HG03064 (cell line): ENCODE measurements at regions not wholly inside any gene's neighbourhood (a gene's known extent, or its start where the extent isn't known, plus 50 kb on each side); places are given as distances from the start of the nearest gene placed in this dataset.

ENCODE experiments used
- ATAC-seq: cut with Tn5 transposase; IDR thresholded peaks from one replicate; pipeline ENCODE4 v1.9.1; 2021; ENCODE audit warnings: low read depth; ENCODE audit not compliant: unreplicated experiment

DNA sequence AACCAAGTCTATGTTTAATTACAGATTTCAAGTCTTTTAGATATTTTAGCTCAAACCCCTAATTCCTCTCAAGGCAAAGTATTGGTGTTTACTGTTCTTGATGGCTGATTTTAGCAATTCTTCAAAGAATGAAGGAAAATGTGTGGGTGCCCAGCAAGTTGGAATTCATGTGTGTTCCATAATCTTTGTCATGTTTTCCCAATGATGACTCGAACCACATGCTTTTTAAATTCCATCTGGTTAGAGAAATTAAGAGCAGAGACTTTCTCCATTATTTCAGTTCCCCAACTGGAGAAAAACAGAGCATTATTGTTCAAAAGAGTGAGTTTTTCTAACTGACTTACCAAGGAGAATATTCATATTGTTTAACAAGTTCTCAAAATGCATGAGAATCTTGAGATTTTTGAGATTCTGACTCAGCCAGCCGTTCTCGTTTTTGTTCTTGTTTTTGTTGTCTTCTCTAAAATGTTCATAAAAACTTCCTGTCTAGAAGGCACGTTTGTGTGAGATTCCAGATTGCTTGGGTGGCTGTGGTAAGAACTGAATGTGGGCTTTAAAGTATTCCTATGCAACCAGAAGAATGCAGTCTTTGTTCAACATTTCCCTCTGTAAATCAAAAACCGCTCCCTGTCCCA, 404.7 kb downstream of the IRS2 start:
- no peak for ATAC-seq

DNA sequence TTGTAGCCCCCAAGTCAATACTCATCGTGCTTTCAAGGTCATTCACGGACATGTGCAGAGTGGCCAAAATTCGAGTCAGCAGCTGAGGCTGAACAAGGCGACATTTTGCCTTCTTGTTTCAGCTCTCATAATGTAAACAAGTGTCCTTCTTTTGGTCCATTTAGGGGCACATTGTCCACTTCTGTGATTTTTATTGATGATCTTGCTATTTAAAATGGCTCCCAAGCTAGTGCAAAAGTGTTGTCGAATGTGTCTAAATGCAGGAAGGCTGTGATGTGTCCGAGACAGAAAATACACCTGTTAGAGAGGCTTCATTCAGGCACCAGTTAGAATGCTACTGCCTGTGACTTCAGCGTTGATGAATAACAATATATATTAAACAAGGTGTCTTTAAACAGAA, 405.9 kb downstream of the IRS2 start:
- ATAC-seq = no peak

DNA sequence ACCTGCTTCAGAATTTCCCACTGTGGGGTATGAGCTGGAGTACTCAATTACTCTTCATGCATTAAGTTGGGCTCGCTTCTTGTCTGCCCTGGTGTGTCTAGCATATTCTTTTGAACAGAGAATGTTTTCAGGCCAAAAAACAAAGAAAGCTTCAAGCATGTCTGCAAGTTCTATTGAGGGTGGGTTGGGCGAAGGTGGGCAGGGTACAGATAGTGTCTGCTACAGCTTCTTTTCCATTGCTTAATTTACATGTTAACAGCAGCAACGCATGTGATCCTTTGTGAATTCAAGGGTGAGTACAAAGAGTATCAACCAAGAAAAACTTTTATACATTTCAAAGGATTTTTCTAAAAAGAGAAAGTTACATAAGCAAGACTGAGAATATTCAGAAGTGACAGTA, 406.5 kb downstream of the IRS2 start:
- ATAC-seq = no peak

DNA sequence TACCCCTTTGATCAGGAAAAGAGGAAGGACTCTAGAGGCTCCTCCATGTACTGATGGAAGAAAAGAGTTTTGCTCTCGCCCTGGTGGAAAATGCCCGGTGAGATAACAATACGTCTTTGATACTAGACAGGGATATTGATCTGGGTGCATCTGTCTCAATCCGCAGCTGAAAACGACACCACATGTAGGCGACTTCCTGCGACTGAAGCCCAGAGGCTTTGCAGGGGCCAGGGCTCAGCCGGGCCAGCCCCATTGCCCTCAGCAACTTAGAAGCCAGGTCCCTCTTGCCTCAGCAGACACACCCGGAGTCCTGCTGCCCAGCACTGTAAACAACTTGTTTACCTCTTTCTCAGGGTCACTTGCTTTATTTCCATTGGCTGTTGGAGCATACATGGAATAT, 409.4 kb downstream of the IRS2 start:
- no peak for ATAC-seq

DNA sequence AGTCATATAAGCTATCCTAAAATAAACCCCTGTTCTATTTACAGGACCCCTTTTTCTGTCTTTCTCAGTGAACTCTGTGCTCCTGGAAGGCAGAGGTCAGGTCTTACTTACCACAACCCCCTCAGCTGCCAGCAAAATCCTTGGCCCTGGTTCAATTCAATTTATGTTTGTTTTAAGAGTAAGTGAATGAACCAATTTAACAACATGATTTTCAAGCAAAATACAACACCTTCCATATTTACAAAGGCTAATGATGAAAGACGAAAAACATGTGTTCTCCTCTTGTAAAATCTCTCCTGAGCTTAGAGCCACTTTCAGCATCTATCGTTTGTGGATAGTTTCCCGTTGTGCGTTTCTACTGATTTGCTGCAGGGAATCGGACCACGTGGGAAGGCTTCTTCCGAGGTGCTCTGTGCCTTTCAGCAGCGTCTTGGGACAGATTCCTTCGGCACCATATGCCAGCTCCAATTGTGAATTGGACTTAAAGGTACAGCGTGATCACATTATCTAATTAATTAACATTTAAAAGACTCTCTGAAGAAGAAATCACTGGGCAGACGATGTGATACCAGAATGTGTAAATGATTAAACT, 411.7 kb downstream of the IRS2 start:
- no peak for ATAC-seq

DNA sequence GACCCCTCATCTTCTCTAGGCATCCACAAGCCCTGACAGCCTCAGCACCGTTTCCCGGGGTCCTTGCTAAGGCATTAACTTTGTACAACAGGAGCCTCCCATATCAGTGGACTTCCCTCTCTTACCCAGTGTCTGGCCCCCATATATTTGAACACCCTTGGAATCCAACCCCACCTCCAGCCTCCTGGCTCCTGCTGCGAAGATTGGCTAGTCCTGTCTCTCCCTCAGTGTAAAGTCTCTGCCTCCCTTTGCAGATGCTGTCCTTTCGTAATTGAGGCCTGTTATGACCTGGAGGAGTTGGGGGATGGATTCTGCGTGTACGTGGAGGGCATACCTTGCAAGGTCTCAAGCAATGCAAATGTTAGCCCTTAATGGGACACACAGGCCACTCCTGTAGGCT, 413.7 kb downstream of the IRS2 start:
- ATAC-seq = no peak

DNA sequence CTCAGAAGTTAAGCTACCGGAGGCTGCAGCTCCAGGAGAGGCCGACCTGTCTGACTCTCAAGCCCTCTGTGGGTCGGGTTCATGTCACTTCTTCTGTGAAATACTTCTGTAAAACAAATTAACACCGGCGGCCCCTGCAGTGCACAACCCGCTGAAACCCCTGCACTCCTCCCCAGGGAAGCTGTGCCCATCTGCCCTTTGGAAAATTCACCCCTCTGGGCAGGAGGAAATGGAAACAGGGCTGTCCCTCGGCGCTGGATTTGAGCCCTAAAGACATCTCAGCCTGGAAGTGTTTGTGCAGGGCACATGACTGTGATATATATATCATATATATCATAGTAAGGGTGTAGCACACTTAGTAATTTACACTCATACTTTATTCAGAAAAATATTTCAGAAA, 415.3 kb downstream of the IRS2 start:
- ATAC-seq = no peak

DNA sequence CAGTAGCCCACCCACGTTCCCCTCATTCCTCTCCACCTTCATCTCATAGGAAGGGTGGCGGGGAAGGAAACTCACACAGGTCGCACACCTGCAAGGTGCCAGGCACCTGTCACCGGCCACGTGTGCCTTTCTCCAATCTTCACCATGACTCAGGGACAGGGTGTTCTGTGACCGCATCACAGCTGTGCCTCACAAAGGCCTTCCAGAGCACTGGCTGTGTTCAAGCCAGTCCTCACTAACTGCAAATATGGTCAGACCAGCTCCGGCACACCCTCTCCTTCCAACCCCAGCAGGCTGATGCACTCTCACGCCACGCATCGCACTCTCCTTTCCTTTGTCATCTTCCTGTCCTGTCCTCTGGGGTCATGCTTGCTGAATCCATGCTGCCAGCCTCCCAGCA, 415.9 kb downstream of the IRS2 start:
- no peak for ATAC-seq

DNA sequence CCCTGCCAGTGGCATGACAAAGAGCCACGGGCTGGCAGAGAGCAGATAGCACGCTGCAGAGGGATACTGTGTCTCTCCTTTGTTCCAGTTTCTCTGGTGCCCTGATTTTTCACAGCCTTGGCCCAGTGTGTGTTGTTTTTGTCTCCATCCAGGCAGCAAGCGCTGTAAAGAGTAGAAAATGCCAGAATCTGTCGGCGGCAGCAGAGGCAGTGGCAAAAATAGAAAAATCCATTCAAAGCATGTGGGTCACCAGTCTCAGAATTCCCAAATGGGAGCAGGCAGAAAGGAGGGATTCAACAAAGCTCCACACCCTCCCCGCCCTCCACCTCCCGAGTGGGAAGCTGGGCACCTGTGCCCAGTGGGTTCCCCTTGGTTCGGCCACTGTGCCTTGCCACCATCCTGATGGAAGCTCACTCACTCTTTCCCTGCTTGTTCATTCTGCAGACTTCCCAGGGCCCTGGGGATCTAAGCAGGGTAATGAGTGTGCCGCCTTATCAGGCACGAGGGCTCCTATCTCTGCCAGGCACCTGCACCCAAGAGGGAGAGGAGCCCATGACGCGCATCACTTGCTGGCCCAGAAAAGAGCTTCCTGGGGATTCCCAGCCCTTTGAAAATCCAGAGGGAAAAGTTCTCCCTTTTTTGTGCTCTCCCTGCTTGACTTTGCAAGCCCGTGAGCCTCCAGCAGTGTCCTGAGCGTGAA, 416.9 kb downstream of the IRS2 start:
- ATAC-seq = no peak

DNA sequence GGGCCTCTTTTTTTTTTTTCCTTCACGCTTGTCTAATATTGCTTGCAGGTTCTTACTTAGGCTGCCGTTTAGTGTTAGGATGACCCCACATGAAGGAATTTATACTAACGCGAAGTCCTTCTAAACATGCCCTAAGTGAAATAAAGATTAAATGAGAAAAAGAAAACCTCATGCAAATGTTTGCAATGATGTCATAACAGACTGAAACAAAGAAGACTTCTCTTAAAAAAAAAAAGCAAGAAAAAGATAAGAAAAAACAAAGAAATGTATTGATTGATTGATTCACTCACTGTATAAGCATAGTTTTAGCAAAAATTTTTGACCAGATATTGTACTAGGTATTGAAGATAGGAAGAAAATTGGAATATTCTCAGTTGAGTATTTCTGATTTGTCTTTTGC, 418.2 kb downstream of the IRS2 start:
- ATAC-seq = no peak

DNA sequence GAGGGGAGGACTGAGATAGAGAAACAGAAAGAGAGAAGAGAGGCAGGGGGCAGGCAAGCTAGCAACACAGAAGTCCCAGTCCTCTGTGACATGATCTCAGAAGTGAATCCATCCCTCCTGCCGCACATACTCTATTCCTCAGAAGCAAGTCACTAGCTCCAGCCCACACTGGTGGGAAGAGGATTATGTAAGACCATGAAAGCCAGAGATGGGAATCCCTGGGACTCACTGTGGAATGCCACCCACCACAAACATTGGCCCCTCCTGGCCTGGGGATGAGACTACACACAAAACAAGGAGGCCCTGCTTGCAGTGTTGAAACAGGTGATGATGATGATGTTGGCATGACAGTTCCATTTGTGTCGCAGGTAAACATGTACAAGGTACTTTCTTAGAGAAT, 419.9 kb downstream of the IRS2 start:
- no peak for ATAC-seq

DNA sequence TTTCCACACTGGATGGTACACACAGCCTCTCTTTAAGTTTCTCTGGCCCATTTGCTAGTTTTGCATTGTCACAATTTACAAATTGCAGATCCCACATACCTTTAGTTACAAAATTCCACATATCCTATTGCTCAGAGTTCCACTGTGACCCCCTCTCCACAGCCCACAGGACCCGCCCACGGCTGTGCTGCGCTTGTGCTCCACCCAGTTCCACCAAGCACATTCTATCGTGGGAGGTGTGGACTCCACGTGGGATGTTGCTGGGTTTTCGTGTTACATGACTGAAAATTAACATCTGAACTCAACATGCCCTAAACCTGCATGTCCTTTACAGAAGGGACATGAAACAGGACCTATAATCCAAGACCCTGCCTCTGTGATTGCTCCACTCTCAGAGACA, 423.0 kb downstream of the IRS2 start:
- ATAC-seq = no peak

DNA sequence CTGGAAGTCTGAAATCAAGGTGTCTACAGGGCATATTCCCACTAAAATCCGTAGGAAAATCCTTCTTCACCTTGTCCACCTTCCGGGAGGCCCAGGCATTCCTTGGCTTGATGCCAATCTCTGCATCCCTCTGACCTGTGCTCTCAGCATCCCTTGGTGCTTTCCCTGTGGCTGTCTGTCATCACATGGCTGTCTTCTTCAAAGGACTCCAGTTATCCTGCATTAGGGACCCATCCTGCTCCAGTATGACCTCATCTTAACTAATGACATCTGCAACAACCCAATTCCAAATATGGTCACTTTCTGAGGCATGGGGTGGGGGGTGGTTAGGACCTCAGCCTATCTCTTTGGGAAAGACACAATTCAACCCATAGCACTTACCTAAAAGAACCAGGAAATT, 423.8 kb downstream of the IRS2 start:
- no peak for ATAC-seq

DNA sequence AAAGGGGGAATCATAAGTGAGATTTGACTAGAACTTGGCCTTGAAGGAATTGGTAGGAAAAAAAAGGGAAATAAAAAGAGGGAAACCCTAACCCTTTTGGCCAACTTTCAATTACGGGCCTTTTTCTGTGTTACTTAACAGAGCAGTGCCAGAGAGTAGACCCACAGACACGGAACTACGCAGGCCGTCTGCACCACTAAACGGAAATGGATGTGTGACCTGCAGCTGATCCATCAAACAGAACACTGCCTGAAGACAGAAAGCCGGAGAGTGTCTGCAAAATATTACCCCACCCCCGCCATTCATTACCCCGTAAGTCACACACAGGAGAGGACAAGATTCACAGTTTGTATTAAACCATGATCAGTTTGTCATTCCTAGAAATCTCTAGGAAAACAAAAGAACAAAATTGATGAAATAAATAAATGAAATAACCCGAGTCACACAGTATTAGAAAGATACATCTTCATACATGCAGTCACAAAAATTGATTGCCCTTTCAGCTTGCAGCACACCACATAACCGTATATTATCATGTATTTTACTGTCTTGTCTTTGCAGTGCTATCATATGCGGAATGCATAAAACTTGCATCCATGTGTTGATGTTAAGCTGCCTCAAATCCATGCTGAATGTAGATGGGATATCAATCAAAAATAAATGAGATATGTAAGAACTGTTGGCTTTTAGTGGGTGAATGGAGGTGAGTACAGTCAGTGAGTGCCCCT, 424.7 kb downstream of the IRS2 start:
- no peak for ATAC-seq

DNA sequence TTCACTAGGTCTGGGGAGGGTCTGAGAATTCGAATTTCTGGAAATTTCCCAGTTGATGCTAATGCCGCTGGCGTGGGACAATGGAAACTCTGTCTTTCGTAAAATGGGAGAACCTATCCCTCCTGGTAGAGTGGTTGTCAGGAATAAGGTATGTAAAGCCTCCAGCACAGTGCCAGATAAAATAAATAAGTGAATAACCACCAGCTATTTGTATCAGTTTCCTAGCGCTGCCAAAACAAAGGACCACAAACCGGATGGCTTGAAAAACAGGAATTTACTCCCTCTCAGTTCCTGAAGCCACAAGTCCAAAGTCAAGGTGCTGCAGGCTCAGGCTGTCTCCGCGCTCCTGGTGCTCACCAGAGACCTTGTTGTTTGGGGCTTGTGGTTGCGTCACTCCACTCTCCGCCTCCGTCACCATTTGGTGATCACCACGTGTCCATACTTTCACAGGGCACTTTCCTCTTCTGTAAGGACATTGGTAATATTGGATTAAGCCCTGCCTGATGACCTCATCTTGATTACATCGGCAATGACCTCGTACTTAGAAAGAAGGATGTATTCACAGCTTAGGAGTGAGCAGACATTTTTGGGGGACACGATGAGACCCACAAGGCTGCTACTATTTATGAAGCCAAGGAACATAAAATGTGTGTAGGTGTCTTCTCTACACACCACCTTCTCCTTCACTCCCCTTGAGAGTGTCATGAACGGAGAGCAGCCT, 428.5 kb downstream of the IRS2 start:
- ATAC-seq = no peak

DNA sequence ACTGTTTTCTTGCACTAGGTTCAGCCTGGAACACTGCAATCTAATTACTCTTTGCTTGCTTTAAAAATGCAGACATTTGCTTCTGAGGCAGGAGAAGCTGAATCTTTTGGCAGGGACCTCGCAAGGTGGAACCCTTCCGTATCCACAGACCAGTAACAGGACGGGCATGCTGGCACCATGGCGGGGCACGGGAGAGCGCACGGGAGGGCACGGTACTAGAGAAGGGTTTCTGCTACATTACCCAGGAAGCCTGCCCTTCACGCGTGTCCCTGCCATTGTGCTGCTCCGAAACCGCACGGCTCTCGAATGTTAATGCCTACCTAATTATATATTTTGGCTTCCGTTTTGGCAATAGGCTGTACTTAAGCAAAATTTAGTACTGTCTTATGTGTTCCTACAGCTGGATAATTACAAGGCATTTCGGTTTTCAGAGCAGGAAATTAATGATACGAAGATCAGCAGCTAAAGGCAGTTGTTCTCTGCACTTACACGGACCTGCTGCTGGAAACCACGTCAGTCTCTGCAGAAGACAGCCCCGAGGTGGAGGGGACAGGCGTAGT, 430.4 kb downstream of the IRS2 start:
- no peak for ATAC-seq

DNA sequence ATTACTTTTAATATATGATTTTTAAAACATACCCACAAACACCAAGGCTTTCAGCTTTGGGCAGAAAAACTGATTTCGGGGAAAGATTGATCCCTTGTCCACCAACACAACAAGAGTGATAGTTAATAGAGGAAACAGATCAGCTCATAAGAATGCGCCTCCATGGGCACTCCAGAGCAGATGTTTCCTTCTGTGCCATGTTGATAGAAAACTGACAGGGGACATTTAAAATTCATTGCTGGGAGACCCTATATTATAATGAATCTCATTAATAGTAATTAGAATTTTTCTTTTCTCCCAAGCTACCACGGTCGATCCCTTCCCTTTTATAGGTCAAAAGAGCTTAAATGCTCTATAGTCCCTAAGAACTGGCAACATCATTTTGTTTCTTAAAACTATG, 431.2 kb downstream of the IRS2 start:
- ATAC-seq = no peak

DNA sequence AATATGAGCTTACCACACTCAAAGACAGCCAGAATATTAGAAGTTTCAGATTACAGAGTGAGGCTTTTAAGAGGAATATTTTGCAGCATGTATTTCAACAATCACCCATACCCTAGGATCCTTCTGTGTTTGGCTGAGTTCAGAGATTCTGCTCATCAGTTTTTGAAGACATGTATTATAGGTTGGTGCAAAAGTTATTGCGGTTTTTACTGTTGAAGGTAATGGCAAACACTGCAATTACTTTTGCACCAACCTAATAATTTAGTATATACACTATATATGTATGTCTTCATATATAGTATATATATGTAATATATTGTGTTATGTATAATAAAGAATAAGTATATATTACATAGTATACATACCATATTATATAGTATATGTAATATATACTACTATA, 435.1 kb downstream of the IRS2 start:
- ATAC-seq = no peak

DNA sequence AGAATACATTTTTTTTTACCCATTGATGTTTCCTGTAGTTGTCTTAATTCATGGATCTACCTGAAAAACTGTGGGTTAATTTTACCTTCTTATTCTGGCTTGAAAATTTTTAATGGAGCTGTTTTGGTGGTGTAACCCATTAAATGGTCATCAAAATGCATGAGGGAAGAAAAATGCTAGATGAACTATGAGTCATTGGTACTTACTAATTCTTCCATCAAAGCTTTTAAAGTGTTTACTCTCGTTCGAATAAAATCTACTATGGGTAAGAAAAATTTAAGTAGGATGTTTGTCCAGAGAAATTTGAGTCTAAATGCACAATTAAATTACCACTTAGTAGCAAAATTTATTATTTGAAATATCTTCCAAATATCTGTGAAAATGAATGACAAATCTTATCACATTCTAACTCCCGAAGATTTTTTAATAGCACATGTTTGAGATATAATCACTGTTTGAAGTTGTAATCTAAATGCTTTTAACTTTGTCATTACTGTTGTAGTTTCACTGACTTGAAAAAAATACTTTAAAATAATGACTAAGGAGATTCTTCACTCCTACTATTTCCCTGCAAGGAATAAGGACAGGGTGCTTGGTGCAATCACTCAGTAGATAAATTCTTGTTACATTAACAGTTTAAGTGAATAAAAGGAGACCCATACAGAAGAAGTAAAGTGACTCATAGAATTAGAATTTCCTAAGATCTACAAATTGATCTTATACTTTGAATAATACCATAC, 437.7 kb downstream of the IRS2 start:
- ATAC-seq = no peak

DNA sequence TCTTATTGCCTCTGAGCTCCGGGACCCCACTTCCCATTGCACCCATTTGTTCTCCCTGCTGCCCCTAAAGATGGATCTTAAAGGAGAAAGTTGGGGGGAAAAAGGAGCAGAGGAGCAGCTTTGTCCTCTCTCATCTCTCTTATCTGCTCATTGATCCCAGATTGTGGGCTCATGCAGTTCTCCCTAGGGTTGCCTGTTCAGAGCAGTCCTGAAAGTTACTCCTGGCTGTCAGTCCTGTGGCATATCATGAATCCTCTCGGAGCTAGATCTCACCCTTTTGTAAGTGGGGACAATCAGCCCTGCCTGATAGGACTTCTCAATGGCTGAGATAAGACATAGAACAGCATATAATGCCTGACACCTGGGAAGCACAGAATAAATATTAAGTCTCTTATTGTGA, 440.3 kb downstream of the IRS2 start:
- no peak for ATAC-seq
